Gastroesophageal sphincter (tissue), 4 donors: ENCODE measurements at regions not wholly inside any gene's neighbourhood (a gene's known extent, or its start where the extent isn't known, plus 50 kb on each side); places are given as distances from the start of the nearest gene placed in this dataset.
"Not testable (repeated sequence)": the region's sequence is repeated elsewhere in the genome, so short reads cannot be mapped to it uniquely, and the experiment has no call there.

Experiments
- ATAC-seq: fragments of 150-250 bp; one replicate; pipeline ENCODE4 v1.9.1; 2016; ENCODE audit warnings: mild to moderate bottlenecking, moderate library complexity
- H3K27ac ChIP-seq, 4 donors: fragments of 200-600 bp; sonication (generic) in 3 of 4; 1 replicate in 3 of 4; 2 replicates in 1 of 4; pipeline ENCODE4 v1.5.1; 2016 to 2019
- H3K27me3 ChIP-seq: fragments of 200-600 bp; sonication (generic); one replicate; pipeline ENCODE4 v1.5.1; 2019
- H3K36me3 ChIP-seq, 2 donors: fragments of 200-600 bp; sonication (generic); one replicate each; pipeline ENCODE4 v1.5.1; 2019; ENCODE audit warnings: control low read depth in 1 of 2
- H3K4me1 ChIP-seq, 3 donors: fragments of 200-600 bp; sonication (generic); 1 replicate in 2 of 3; 2 replicates in 1 of 3; pipeline ENCODE4 v1.5.1; 2016 to 2019; ENCODE audit warnings: control low read depth in 2 of 3
- H3K4me3 ChIP-seq, 2 donors: fragments of 200-600 bp; sonication (generic); one replicate each; pipeline ENCODE4 v1.5.1; 2019; ENCODE audit warnings: mild to moderate bottlenecking in 1 of 2, moderate library complexity in 1 of 2
- H3K9me3 ChIP-seq, 3 donors: fragments of 200-600 bp; sonication (generic); one replicate each; pipeline ENCODE4 v1.5.1; 2017 to 2019; ENCODE audit warnings: control low read depth in 2 of 3
- EP300 ChIP-seq: sonication (generic); formaldehyde crosslinking; IDR thresholded peaks from one replicate; pipeline ENCODE4 v1.6.1; 2017; ENCODE audit warnings: antibody characterized with exemption, mild to moderate bottlenecking
- POLR2A ChIP-seq, 2 donors: fragments of 450-650 bp; IDR thresholded peaks; one replicate each; pipeline ENCODE4 v1.6.1; 2017; ENCODE audit warnings: antibody characterized with exemption in 2 of 2, mild to moderate bottlenecking in 2 of 2, moderate library complexity in 1 of 2
- POLR2AphosphoS5 ChIP-seq: sonication (generic); formaldehyde crosslinking; IDR thresholded peaks from one replicate; pipeline ENCODE4 v1.6.1; 2017; ENCODE audit warnings: antibody characterized with exemption
- WGBS, 2 donors: methylation state at CpG; one replicate each; pipeline ENCODE4 v1.1.5; 2018; ENCODE audit warnings: low coverage in 1 of 2; 5-methylcytosine and 5-hydroxymethylcytosine counted together

DNA sequence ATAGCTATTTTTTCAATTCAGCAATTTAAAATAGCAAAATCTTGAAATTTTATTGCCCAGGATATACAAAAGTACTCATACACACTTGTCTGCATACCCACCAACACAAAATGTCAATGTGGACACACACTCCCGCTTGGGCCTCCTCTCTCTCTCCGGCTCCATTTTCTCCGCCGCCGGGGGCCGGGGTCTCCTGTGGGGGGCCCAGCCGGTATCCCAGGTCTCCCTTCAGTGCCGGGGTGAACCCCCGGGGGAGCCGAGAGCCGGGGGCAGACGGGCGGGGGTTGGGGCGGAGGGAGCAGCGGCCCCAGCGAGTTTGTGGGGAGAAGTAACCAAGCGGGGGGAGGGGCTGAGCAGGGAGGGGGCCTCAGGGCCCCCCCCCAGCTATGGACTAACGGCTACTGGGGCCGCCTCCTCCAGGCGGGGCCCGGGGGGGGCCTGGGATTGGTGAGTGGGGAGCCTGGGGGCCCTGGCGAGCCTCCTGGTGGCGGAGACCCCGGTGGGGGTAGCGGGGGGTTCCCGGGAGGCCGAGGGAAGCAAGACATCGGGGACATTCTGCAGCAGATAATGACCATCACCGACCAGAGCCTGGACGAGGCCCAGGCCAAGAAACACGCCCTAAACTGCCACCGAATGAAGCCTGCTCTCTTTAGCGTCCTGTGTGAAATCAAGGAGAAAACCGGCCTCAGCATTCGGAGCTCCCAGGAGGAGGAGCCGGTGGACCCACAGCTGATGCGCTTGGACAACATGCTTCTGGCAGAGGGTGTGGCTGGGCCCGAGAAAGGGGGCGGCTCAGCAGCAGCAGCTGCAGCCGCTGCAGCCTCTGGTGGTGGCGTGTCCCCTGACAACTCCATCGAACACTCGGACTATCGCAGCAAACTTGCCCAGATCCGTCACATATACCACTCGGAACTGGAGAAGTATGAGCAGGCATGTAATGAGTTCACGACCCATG lies 56.6 kb downstream of the CHST2 start:
- H3K4me1 ChIP-seq, result not testable (repeated sequence)
- peak; percentile 29 for ATAC-seq

DNA sequence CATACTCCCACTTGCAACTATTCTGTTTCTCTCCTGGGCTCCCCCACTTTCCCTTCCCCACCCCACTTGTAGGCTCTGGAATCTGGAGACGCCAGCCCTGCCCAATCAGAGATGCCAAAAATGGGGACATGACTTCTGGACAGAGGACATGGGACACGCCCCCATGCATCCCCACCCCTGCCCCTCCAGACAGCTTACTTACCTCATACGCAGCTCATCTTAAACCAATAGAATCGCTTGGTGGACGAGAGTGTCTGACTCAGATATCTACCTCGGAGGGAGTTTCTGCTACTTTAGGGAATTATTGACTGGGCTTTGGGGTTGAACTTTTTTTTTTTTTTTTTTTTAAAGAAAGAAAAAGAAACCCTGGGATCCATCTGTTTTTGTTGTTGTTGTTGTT lies 58.4 kb downstream of the CHST2 start:
- not testable (repeated sequence) for H3K4me1 ChIP-seq, H3K27ac ChIP-seq, H3K36me3 ChIP-seq, H3K4me3 ChIP-seq, H3K27me3 ChIP-seq
- H3K9me3 ChIP-seq, result peaks cover 0 to 25% (median 0%) of the 10 kb centered on the region in 3 donors
- 77 to 85% methylated on average over 5 of the region's 6 CpGs for WGBS, 2 donors
- peak; percentile 50 for ATAC-seq

More for the DNA sequence above, 56.6 kb downstream of the CHST2 start:
- peaks cover 0 to 26% (median 0%) of the 10 kb centered on the region in 3 donors for H3K9me3 ChIP-seq
- not testable (repeated sequence) for H3K27ac ChIP-seq, H3K36me3 ChIP-seq, H3K4me3 ChIP-seq, H3K27me3 ChIP-seq
- 87% methylated on average over 3 of the region's 47 CpGs; no CpG with 5 or more reads in 1 of the 2 donors for WGBS, 2 donors

DNA sequence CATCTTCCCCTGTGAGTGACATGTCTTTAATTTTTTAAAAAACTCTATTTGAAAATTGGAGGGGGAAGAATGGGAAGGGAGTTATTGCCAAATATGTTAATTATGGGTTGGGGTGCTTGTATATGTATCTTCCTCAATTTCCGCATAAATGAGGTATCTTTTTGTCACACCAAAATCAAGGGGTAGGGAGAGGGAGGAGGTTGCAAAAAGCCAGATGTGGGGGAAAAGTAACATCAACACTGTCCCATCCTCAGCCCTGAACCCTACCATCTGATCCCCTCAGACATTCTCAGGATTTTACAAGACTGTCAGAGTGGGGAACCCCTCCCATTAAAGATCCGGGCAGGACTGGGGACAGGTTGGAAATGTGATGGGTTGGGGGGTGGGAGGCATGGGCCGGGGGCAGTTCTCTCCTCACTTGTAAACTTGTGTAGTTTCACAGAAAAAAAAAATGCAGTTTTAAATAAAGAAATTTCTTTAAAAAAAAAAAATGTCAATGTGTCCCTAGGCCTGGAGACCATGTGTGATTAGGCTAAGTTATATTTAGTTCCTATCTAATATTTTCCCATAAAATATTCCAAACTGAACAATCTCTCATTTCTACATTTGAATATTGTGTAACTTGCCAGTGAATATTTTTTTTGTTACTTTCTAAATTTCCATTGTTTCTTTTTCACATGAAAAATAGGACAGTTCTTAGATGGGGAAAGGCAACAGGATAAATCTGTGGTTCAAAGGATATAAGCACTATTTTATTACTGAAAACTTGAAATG lies 59.4 kb downstream of the CHST2 start:
- peaks cover 0 to 16% (median 0%) of the 10 kb centered on the region in 3 donors for H3K9me3 ChIP-seq
- not testable (repeated sequence) for ATAC-seq, H3K27me3 ChIP-seq, H3K27ac ChIP-seq, H3K36me3 ChIP-seq, H3K4me1 ChIP-seq, H3K4me3 ChIP-seq
- 71 to 100% methylated on average over 2 to 3 of the region's 3 CpGs for WGBS, 2 donors

DNA sequence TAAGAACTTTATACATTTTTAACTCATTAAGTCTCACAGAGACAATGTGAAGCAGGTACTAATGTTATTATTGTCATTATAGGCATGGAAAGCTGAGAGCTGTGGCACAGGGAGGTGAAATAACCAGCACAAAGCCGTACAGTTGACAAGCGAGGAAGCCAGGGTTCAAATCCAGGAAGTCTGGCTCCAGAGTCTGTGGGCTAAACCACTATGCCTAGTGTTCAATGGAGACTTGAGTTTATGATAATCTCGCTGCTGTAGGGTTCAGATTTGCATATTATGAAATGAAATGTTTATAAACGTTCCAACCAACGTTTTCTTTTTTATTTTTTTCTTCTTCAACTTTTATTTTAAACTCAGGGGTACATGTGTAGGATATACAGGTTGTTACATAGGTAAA lies 60.0 kb downstream of the CHST2 start:
- H3K4me3 ChIP-seq, result no peak overlapping the region
- WGBS, 2 donors, result 57 to 60% methylated on average over 4 to 5 of the region's 5 CpGs

DNA sequence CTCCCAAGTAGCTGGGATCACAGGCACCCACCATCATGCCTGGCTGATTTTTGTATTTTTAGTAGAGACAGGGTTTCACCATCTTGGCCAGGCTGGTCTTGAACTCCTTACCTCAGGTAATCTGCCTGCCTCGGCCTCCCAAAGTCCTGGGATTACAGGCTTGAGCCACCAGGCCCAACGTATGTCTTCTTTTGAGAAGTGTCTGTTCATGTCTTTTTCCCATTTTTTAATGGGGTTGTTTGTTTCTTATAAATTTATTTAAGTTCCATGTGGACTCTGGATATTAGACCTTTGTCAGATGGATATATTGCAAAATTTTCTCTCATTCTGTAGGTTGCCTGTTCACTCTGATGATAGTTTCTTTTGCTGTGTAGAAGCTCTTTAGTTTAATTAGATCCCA lies 61.3 kb downstream of the CHST2 start:
- H3K4me1 ChIP-seq, ATAC-seq, H3K36me3 ChIP-seq, H3K4me3 ChIP-seq, H3K27ac ChIP-seq, H3K27me3 ChIP-seq: not testable (repeated sequence)
- 89 to 90% methylated on average over 2 of the region's 2 CpGs for WGBS, 2 donors
- H3K9me3 ChIP-seq, result peaks cover 0 to 14% (median 0%) of the 10 kb centered on the region in 3 donors

More for the DNA sequence above, 60.0 kb downstream of the CHST2 start:
- Histone ChIP-seq H3K4me1 (no peaks in the 10 kb centered on the region), H3K36me3 (no peaks in the 10 kb centered on the region), H3K27me3 (no peaks in the 10 kb centered on the region), H3K9me3 (peaks cover 0 to 14% (median 0%) of the 10 kb centered on the region in 3 donors), H3K27ac (no peak overlapping the region)
- TF ChIP-seq POLR2A (IDR thresholded peaks at IDR 0.05), result no peak
- TF ChIP-seq POLR2AphosphoS5, result no peak
- ATAC-seq, result no peak

DNA sequence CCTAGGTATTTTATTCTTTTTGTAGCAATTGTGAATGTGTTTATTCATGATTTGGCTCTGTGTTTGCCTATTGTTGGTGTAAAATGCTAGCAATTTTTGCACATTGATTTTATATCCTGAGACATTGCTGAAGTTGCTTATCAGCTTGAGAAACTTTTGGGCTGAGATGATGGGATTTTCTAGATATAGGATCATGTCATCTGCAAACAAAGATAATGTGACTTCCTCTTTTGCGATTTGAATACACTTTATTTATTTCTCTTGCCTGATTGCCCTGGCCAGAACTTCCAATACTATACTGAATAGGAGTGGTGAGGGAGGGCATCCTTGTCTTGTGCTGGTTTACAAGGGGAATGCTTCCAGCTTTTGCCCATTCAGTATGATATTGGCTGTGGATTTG lies 62.4 kb downstream of the CHST2 start:
- not testable (repeated sequence) for H3K4me3 ChIP-seq, ATAC-seq, H3K27ac ChIP-seq, H3K36me3 ChIP-seq, H3K4me1 ChIP-seq, H3K27me3 ChIP-seq
- peaks cover 0 to 14% (median 0%) of the 10 kb centered on the region in 3 donors for H3K9me3 ChIP-seq
- WGBS, 2 donors, result 62% methylated on average over 1 of the region's 1 CpG; no CpG with 5 or more reads in 1 of the 2 donors

DNA sequence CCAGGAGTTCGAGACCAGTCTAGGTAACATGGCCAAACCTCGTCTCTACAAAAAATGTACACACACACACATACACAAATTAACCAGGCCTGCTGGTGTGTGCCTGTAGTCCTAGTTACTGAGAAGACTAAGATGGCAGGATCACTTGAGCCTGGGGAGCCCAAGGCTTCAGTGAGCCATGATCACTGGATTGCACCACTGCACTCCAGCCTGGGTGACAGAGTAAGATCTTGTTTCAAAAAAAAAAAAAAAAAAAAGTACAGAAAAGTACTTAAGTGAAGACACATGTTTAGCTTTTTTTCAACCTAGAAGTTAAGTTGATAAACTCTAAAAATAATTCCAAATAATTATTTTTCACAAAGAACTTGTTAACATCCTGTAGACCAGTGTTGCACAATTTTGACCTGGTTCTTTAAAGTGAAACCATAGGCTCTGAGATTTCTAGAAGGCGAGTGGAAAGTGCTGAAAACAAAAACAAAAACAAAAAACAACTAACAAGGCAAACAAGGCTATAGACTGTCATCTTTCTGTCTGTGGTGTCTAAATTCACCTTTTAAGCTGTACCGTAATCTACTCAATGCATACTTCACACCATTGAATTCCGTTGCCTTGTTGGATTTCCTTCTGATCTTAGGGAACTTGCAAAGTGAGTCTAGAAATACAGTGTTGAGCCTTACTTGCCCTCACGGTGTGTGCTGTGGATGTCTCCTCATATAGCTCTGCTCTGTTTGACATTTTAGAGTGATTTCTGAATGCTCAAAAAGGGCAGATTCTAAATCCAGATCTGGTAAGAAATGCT lies 63.5 kb downstream of the CHST2 start:
- no peak for TF ChIP-seq EP300
- ATAC-seq, result no peak
- H3K4me1 ChIP-seq, result no peaks in the 10 kb centered on the region
- 87 to 100% methylated on average over 4 of the region's 6 CpGs for WGBS, 2 donors
- H3K27ac ChIP-seq, result no peak overlapping the region
- H3K9me3 ChIP-seq, result peaks cover 0 to 14% (median 0%) of the 10 kb centered on the region in 3 donors
- no peaks in the 10 kb centered on the region for H3K36me3 ChIP-seq
- H3K4me3 ChIP-seq, result no peak overlapping the region
- no peaks in the 10 kb centered on the region for H3K27me3 ChIP-seq

DNA sequence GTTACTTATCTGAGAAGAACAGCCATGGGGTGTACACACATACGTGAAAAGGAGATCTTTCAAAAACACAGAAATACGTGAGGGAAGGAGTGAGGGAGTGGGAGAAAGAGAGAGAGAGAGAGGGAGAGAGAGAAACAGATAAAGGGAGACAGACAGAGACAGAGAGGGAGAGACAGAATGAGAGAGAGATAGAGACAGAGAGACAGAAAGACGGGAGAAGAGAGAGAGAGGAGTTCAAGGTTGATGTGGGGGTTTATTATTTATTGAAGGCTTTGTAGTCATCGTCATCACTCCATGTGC lies 64.0 kb downstream of the CHST2 start:
- peaks cover 0 to 14% (median 0%) of the 10 kb centered on the region in 3 donors for H3K9me3 ChIP-seq
- H3K4me3 ChIP-seq, result no peak overlapping the region
- no peaks in the 10 kb centered on the region for H3K27me3 ChIP-seq
- no peak for ATAC-seq
- TF ChIP-seq POLR2A (IDR thresholded peaks at IDR 0.05) (no peak), POLR2AphosphoS5 (no peak)
- 88 to 90% methylated on average over 3 to 4 of the region's 4 CpGs for WGBS, 2 donors
- H3K4me1 ChIP-seq, result no peaks in the 10 kb centered on the region
- H3K36me3 ChIP-seq, result no peaks in the 10 kb centered on the region
- H3K27ac ChIP-seq, result no peak overlapping the region
